H1 (cell line): ENCODE measurements at regions not wholly inside any gene's neighbourhood (a gene's known extent, or its start where the extent isn't known, plus 50 kb on each side); places are given as distances from the start of the nearest gene placed in this dataset.
A peak's percentile ranks its signal among the peaks of the same experiment; 100 is the strongest.

Experiments used
- CTCF ChIA-PET: fragments of 300-600 bp; sonication (Branson Sonifier 250); formaldehyde crosslinking; loops from one replicate; lab custom pipeline; 2021; ENCODE audit not compliant: partially characterized antibody; lab: Charles Lee
- POLR2A ChIA-PET: fragments of 300-600 bp; sonication (Branson Sonifier 250); formaldehyde crosslinking; loops from one replicate; lab custom pipeline; 2021; ENCODE audit warnings: inconsistent platforms; ENCODE audit not compliant: partially characterized antibody; lab: Charles Lee
- DNase-seq, 2 experiments: peaks; one replicate each; pipeline versions ENCODE4 v3.0.0 to v3.0.0-alpha.2; 2010 to 2022; ENCODE audit warnings: low spot score in 2 of 2, low read depth in 1 of 2, mixed read lengths in 1 of 2
- FAIRE-seq: peaks from 2 replicates; lab custom pipeline; 2011; peaks lifted over from hg19 to GRCh38; lab: Jason Lieb, UNC
- H2AFZ ChIP-seq: 2 replicates; pipeline ENCODE4 v1.8.1; 2012; ENCODE audit warnings: low read length, inconsistent platforms
- H2AK5ac ChIP-seq: 2 replicates; pipeline ENCODE4 v1.6.1; 2013; ENCODE audit warnings: low read depth, low read length
- H2BK120ac ChIP-seq: replicated peaks from 2 replicates; pipeline ENCODE3; 2013; ENCODE audit warnings: low read depth, low read length, inconsistent platforms
- H2BK12ac ChIP-seq: 2 replicates; pipeline ENCODE4 v1.6.1; 2013; ENCODE audit warnings: low read depth, low read length
- H2BK15ac ChIP-seq: 2 replicates; pipeline ENCODE4 v1.6.1; 2013; ENCODE audit warnings: low read length
- H2BK20ac ChIP-seq: 2 replicates; pipeline ENCODE4 v1.6.1; 2013; ENCODE audit warnings: low read length
- H2BK5ac ChIP-seq: 2 replicates; pipeline ENCODE4 v1.6.1; 2013; ENCODE audit warnings: low read depth, low read length
- H3K14ac ChIP-seq: 2 replicates; pipeline ENCODE4 v1.6.1; 2013; ENCODE audit warnings: inconsistent platforms; ENCODE audit not compliant: insufficient read length
- H3K18ac ChIP-seq: 2 replicates; pipeline ENCODE4 v1.6.1; 2013; ENCODE audit warnings: low read length; ENCODE audit errors: extremely low read depth
- H3K23ac ChIP-seq: 2 replicates; pipeline ENCODE4 v1.6.1; 2013; ENCODE audit warnings: inconsistent platforms; ENCODE audit not compliant: insufficient read length
- H3K23me2 ChIP-seq: 2 replicates; pipeline ENCODE4 v1.6.1; 2013; ENCODE audit warnings: low read depth, low read length
- H3K27ac ChIP-seq: 2 replicates; pipeline ENCODE4 v1.6.1; 2011; ENCODE audit warnings: low read depth, low read length, inconsistent platforms
- H3K27me3 ChIP-seq, 4 experiments: replicated peaks in 1 of 4; 1 replicate in 1 of 4; 2 replicates in 3 of 4; pipeline versions ENCODE4 v1.6.1 to v1.8.1; 2011 to 2013; ENCODE audit warnings: low read length in 3 of 4, mild to moderate bottlenecking in 3 of 4, inconsistent platforms in 2 of 4, mixed read lengths in 2 of 4, moderate library complexity in 1 of 4; ENCODE audit not compliant: control insufficient read depth in 3 of 4, insufficient read depth in 3 of 4; ENCODE audit errors: extremely low read depth in 1 of 4
- H3K36me3 ChIP-seq, 4 experiments: 2 replicates each; pipeline versions ENCODE4 v1.6.1 to v1.8.1; 2011 to 2013; ENCODE audit warnings: mild to moderate bottlenecking in 4 of 4, low read length in 3 of 4, moderate library complexity in 2 of 4, control low read depth in 1 of 4, inconsistent platforms in 1 of 4; ENCODE audit not compliant: insufficient read depth in 4 of 4, control insufficient read depth in 2 of 4
- H3K4ac ChIP-seq: replicated peaks from 2 replicates; pipeline ENCODE3; 2013; ENCODE audit warnings: low read length, low read depth, mixed read lengths, inconsistent platforms; ENCODE audit not compliant: insufficient read length
- H3K4me1 ChIP-seq, 4 experiments: replicated peaks in 1 of 4; 1 replicate in 1 of 4; 2 replicates in 3 of 4; pipeline versions ENCODE4 v1.6.1 to v1.8.1; 2011 to 2013; ENCODE audit warnings: low read length in 3 of 4, inconsistent platforms in 2 of 4, mixed read lengths in 1 of 4; ENCODE audit not compliant: insufficient read depth in 4 of 4, control insufficient read depth in 3 of 4
- H3K4me2 ChIP-seq, 2 experiments: 2 replicates each; pipeline versions ENCODE4 v1.6.1 to v1.8.1; 2011 to 2013; ENCODE audit warnings: low read depth in 2 of 2, low read length in 2 of 2, control low read depth in 1 of 2, inconsistent platforms in 1 of 2, mild to moderate bottlenecking in 1 of 2; ENCODE audit not compliant: insufficient read depth in 1 of 2
- H3K4me3 ChIP-seq, 4 experiments: fragments of 200-600, 300-600 bp in 1 of 4; sonication (generic), shearing (Covaris generic), sonication (Bioruptor Twin) in 1 of 4; 2 replicates each; pipeline versions ENCODE4 v1.5.1 to v1.8.1; 2011 to 2016; ENCODE audit warnings: low read length in 4 of 4, low read depth in 3 of 4, control low read depth in 2 of 4, inconsistent platforms in 2 of 4, mild to moderate bottlenecking in 2 of 4, mixed read lengths in 1 of 4, moderate library complexity in 1 of 4; ENCODE audit not compliant: insufficient read depth in 2 of 4; ENCODE audit errors: extremely low read depth in 1 of 4
- H3K56ac ChIP-seq: replicated peaks from 2 replicates; pipeline ENCODE3; 2013; ENCODE audit warnings: low read depth, mild to moderate bottlenecking, mixed read lengths, low read length, inconsistent platforms; ENCODE audit not compliant: insufficient read length
- H3K79me1 ChIP-seq: 2 replicates; pipeline ENCODE4 v1.6.1; 2013; ENCODE audit warnings: low read depth, low read length, control low read depth
- H3K79me2 ChIP-seq, 2 experiments: 2 replicates each; pipeline versions ENCODE4 v1.6.1 to v1.8.1; 2012 to 2013; ENCODE audit warnings: low read length in 2 of 2, mild to moderate bottlenecking in 2 of 2, inconsistent platforms in 1 of 2; ENCODE audit not compliant: insufficient read depth in 2 of 2, control insufficient read depth in 1 of 2
- H3K9ac ChIP-seq, 4 experiments: replicated peaks in 1 of 4; 1 replicate in 1 of 4; 2 replicates in 3 of 4; pipeline versions ENCODE4 v1.6.1 to v1.8.1; 2011 to 2013; ENCODE audit warnings: low read depth in 3 of 4, low read length in 3 of 4, control low read depth in 2 of 4, mild to moderate bottlenecking in 2 of 4, moderate library complexity in 2 of 4, inconsistent platforms in 1 of 4; ENCODE audit errors: extremely low read depth in 1 of 4
- H3K9me3 ChIP-seq, 2 experiments: 2 replicates each; pipeline versions ENCODE4 v1.6.1 to v1.8.1; 2012 to 2013; ENCODE audit warnings: mild to moderate bottlenecking in 2 of 2, moderate library complexity in 2 of 2, control low read depth in 1 of 2, inconsistent platforms in 1 of 2, low read depth in 1 of 2, low read length in 1 of 2, mixed read lengths in 1 of 2; ENCODE audit not compliant: insufficient read depth in 2 of 2
- H4K20me1 ChIP-seq, 2 experiments: replicated peaks in 1 of 2; 2 replicates each; pipeline versions ENCODE3 to v1.8.1; 2011 to 2013; ENCODE audit warnings: inconsistent platforms in 2 of 2, low read length in 2 of 2, mild to moderate bottlenecking in 1 of 2; ENCODE audit not compliant: insufficient read depth in 2 of 2, control insufficient read depth in 1 of 2
- H4K5ac ChIP-seq: 2 replicates; pipeline ENCODE4 v1.6.1; 2013; ENCODE audit warnings: low read length, low read depth, mixed read lengths, inconsistent platforms; ENCODE audit not compliant: insufficient read length
- H4K8ac ChIP-seq: 2 replicates; pipeline ENCODE4 v1.8.0; 2013; ENCODE audit warnings: mild to moderate bottlenecking, moderate library complexity, low read length, inconsistent platforms; ENCODE audit not compliant: insufficient read depth; ENCODE audit errors: extremely low read depth
- H4K91ac ChIP-seq: replicated peaks from 2 replicates; pipeline ENCODE3; 2013; ENCODE audit warnings: low read length, mixed read lengths, inconsistent platforms; ENCODE audit not compliant: insufficient read length
- CBX5 ChIP-seq: fragments of 300-800, 300-1000 bp; sonication (generic); IDR thresholded peaks from 2 replicates; pipeline ENCODE4 v1.7.1; 2016; ENCODE audit warnings: antibody characterized with exemption, low read length, low read depth
- EZH2 ChIP-seq: fragments of 200-600 bp; sonication (generic); IDR thresholded peaks from 2 replicates; pipeline ENCODE4 v1.7.1; 2012; ENCODE audit warnings: low read depth, mild to moderate bottlenecking, moderate library complexity, low read length, inconsistent platforms; ENCODE audit not compliant: severe bottlenecking
- HDAC6 ChIP-seq: IDR thresholded peaks from one replicate; pipeline ENCODE4 v1.7.1; 2012; ENCODE audit warnings: low read depth, mild to moderate bottlenecking, inconsistent platforms, low read length, moderate library complexity
- RBBP5 ChIP-seq: IDR thresholded peaks from 2 replicates; pipeline ENCODE4 v1.7.1; 2012; ENCODE audit warnings: low read depth, mild to moderate bottlenecking, inconsistent platforms, low read length, moderate library complexity, borderline replicate concordance
- SP4 ChIP-seq: IDR thresholded peaks from 2 replicates; pipeline ENCODE4 v1.6.1; 2012; ENCODE audit warnings: low read length, inconsistent platforms
- SRF ChIP-seq: IDR thresholded peaks from 2 replicates; pipeline ENCODE4 v1.6.1; 2011; ENCODE audit warnings: mild to moderate bottlenecking, low read depth, low read length, moderate library complexity
- WGBS, 2 experiments: shearing (Covaris generic) in 1 of 2; methylation state at CpG; one replicate each; pipeline versions ENCODE4 v1.1.6 to v1.1.7; 2013 to 2015; ENCODE audit warnings: low lambda C conversion rate in 2 of 2, mixed read lengths in 2 of 2, inconsistent platforms in 1 of 2, low coverage in 1 of 2, missing lambda C conversion rate in 1 of 2; ENCODE audit not compliant: insufficient replicate concordance in 2 of 2, insufficient coverage in 1 of 2, insufficient read length in 1 of 2; ENCODE audit errors: extremely low coverage in 1 of 2, missing lambda C conversion rate in 1 of 2; 5-methylcytosine and 5-hydroxymethylcytosine counted together
- TF ChIP-seq, protein P1 (sequence below): IDR thresholded peaks from 2 replicates; pipeline ENCODE4 v1.6.1; 2012; ENCODE audit warnings: low read length, inconsistent platforms
- TF ChIP-seq, protein P2 (sequence below), 3 experiments: IDR thresholded peaks; 1 replicate in 2 of 3; 2 replicates in 1 of 3; pipeline versions ENCODE4 v1.5.1 to v1.6.1; 2011; ENCODE audit warnings: low read length in 3 of 3, mild to moderate bottlenecking in 3 of 3, inconsistent platforms in 2 of 3, low read depth in 1 of 3, moderate library complexity in 1 of 3; ENCODE audit not compliant: insufficient read depth in 1 of 3; ENCODE audit errors: control extremely low read depth in 1 of 3

GRCh38 chr1:181356505-181357340, 126.6 kb upstream of the CACNA1E start:
- WGBS, 2 experiments = 85% methylated on average over 10 of the region's 11 CpGs; no CpG with 5 or more reads in 1 of the 2 experiments
- ChIA-PET CTCF (interaction anchor here (1.0 to 1.6 kb wide), 3 partner anchors 11 to 167 kb away, joined by 3 read pairs; no protein-coding TSS in a partner anchor), POLR2A (no interaction called here)
- no peak overlapping the region for H2BK120ac ChIP-seq
- H3K18ac ChIP-seq = no peak overlapping the region; the same call in 1 of the 2 replicates
- no peaks in the 10 kb centered on the region for H4K20me1 ChIP-seq
- H3K9me3 ChIP-seq = no peaks in the 10 kb centered on the region
- H3K4me2 ChIP-seq = no peak overlapping the region
- no peaks in the 10 kb centered on the region for H3K79me1 ChIP-seq
- no peak overlapping the region for H3K56ac ChIP-seq
- no peak overlapping the region for H4K5ac ChIP-seq
- no peak for DNase-seq
- no peak overlapping the region for H4K8ac ChIP-seq
- no peak overlapping the region for H2BK5ac ChIP-seq
- no peak overlapping the region for H2BK12ac ChIP-seq
- no peak overlapping the region for H3K23ac ChIP-seq
- H2BK15ac ChIP-seq = no peak overlapping the region
- H3K9ac ChIP-seq = no peak overlapping the region
- FAIRE-seq = no peak
- H4K91ac ChIP-seq = no peak overlapping the region
- no peaks in the 10 kb centered on the region for H3K4me1 ChIP-seq
- 0 out of 2 replicates have a peak overlapping the region, but pooled peaks have one; percentile 68 for H2AFZ ChIP-seq
- no peaks in the 10 kb centered on the region for H3K79me2 ChIP-seq
- no peaks in the 10 kb centered on the region; the same call in 1 of the 2 replicates for H3K23me2 ChIP-seq
- H3K36me3 ChIP-seq = no peaks in the 10 kb centered on the region
- H3K14ac ChIP-seq = no peak overlapping the region
- H2BK20ac ChIP-seq = no peak overlapping the region
- no peak overlapping the region for H3K4ac ChIP-seq
- no peak overlapping the region for H2AK5ac ChIP-seq
- no peak overlapping the region for H3K27ac ChIP-seq
- H3K27me3 ChIP-seq = no peaks in the 10 kb centered on the region
- H3K4me3 ChIP-seq = no peak overlapping the region
- TF ChIP-seq EZH2 (no peak), RBBP5 (no peak), SP4 (no peak), CBX5 (no peak), HDAC6 (no peak), SRF (no peak)
- TF ChIP-seq, protein P1, sequence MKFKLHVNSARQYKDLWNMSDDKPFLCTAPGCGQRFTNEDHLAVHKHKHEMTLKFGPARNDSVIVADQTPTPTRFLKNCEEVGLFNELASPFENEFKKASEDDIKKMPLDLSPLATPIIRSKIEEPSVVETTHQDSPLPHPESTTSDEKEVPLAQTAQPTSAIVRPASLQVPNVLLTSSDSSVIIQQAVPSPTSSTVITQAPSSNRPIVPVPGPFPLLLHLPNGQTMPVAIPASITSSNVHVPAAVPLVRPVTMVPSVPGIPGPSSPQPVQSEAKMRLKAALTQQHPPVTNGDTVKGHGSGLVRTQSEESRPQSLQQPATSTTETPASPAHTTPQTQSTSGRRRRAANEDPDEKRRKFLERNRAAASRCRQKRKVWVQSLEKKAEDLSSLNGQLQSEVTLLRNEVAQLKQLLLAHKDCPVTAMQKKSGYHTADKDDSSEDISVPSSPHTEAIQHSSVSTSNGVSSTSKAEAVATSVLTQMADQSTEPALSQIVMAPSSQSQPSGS = no peak
- TF ChIP-seq, protein P2, sequence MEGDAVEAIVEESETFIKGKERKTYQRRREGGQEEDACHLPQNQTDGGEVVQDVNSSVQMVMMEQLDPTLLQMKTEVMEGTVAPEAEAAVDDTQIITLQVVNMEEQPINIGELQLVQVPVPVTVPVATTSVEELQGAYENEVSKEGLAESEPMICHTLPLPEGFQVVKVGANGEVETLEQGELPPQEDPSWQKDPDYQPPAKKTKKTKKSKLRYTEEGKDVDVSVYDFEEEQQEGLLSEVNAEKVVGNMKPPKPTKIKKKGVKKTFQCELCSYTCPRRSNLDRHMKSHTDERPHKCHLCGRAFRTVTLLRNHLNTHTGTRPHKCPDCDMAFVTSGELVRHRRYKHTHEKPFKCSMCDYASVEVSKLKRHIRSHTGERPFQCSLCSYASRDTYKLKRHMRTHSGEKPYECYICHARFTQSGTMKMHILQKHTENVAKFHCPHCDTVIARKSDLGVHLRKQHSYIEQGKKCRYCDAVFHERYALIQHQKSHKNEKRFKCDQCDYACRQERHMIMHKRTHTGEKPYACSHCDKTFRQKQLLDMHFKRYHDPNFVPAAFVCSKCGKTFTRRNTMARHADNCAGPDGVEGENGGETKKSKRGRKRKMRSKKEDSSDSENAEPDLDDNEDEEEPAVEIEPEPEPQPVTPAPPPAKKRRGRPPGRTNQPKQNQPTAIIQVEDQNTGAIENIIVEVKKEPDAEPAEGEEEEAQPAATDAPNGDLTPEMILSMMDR (IDR thresholded peaks at IDR 0.05; ENCODE audit: control extremely low read depth in 1 of 3, insufficient read depth in 1 of 3, low read depth in 1 of 3, low read length in 3 of 3) = no peak
